MM.1S (cell line): ENCODE measurements at regions not wholly inside any gene's neighbourhood (a gene's known extent, or its start where the extent isn't known, plus 50 kb on each side); places are given as distances from the start of the nearest gene placed in this dataset.

ENCODE experiments used
- DNase-seq: peaks from one replicate; pipeline ENCODE4 v3.0.0-alpha.2; 2015
- H2AFZ ChIP-seq: fragments of 300-600 bp; sonication (generic); 2 replicates; pipeline ENCODE4 v1.6.0; 2016; ENCODE audit warnings: antibody characterized with exemption, low read length
- H3F3A ChIP-seq: fragments of 300-600 bp; sonication (generic); 2 replicates; pipeline ENCODE4 v1.6.1; 2016; ENCODE audit warnings: mild to moderate bottlenecking, antibody characterized with exemption, low read length, moderate library complexity, mixed read lengths; ENCODE audit not compliant: insufficient read depth
- H3K27ac ChIP-seq: fragments of 300-600 bp; sonication (generic); 2 replicates; pipeline ENCODE4 v1.5.1; 2016; ENCODE audit warnings: mild to moderate bottlenecking, low read length
- H3K27me3 ChIP-seq: fragments of 300-600 bp; sonication (generic); replicated peaks from 2 replicates; pipeline ENCODE4 v1.6.0; 2016; ENCODE audit warnings: low read length; ENCODE audit not compliant: insufficient read depth
- H3K36me3 ChIP-seq: fragments of 300-600 bp; sonication (generic); replicated peaks from 2 replicates; pipeline ENCODE4 v1.6.1; 2016; ENCODE audit warnings: mild to moderate bottlenecking, low read length, mixed read lengths; ENCODE audit not compliant: insufficient read depth
- H3K4me1 ChIP-seq: fragments of 300-600 bp; sonication (generic); 2 replicates; pipeline ENCODE4 v1.6.1; 2016; ENCODE audit warnings: low read length, mixed read lengths
- H3K4me2 ChIP-seq: fragments of 300-600 bp; sonication (generic); 2 replicates; pipeline ENCODE4 v1.6.0; 2016; ENCODE audit warnings: low read depth, low read length
- H3K4me3 ChIP-seq: fragments of 300-600 bp; sonication (generic); 2 replicates; pipeline ENCODE4 v1.5.1; 2016; ENCODE audit warnings: low read length, mixed read lengths
- H3K79me2 ChIP-seq: fragments of 300-600 bp; sonication (generic); 2 replicates; pipeline ENCODE4 v1.6.1; 2016; ENCODE audit warnings: mixed run types, low read length, mixed read lengths
- H3K9ac ChIP-seq: fragments of 300-600 bp; sonication (generic); 2 replicates; pipeline ENCODE4 v1.6.1; 2016; ENCODE audit warnings: low read length, mixed read lengths
- H3K9me2 ChIP-seq: fragments of 300-600 bp; sonication (generic); replicated peaks from 2 replicates; pipeline ENCODE4 v1.6.1; 2016; ENCODE audit warnings: mild to moderate bottlenecking, low read length, mixed read lengths; ENCODE audit not compliant: insufficient read depth
- H3K9me3 ChIP-seq: fragments of 300-600 bp; sonication (generic); replicated peaks from 2 replicates; pipeline ENCODE4 v1.6.1; 2016; ENCODE audit warnings: mild to moderate bottlenecking, low read length, mixed read lengths; ENCODE audit not compliant: insufficient read depth
- H4K20me1 ChIP-seq: fragments of 300-600 bp; sonication (generic); 2 replicates; pipeline ENCODE4 v1.6.1; 2016; ENCODE audit warnings: mild to moderate bottlenecking, low read length, moderate library complexity, mixed read lengths; ENCODE audit not compliant: insufficient read depth
- EZH2 ChIP-seq: fragments of 300-600 bp; sonication (generic); optimal IDR thresholded peaks from 2 replicates; pipeline ENCODE3; 2017; ENCODE audit warnings: low read depth, mild to moderate bottlenecking, antibody characterized with exemption, low read length, mixed read lengths
- EZH2phosphoT487 ChIP-seq: fragments of 300-600 bp; sonication (generic); IDR thresholded peaks from 2 replicates; pipeline ENCODE4 v1.6.1; 2018; ENCODE audit warnings: antibody characterized with exemption, low read length
- TF ChIP-seq, protein P1 (sequence below): fragments of 300-600 bp; sonication (generic); IDR thresholded peaks from 2 replicates; pipeline ENCODE4 v1.5.1; 2016; ENCODE audit warnings: antibody characterized with exemption, low read length, mixed read lengths

DNA sequence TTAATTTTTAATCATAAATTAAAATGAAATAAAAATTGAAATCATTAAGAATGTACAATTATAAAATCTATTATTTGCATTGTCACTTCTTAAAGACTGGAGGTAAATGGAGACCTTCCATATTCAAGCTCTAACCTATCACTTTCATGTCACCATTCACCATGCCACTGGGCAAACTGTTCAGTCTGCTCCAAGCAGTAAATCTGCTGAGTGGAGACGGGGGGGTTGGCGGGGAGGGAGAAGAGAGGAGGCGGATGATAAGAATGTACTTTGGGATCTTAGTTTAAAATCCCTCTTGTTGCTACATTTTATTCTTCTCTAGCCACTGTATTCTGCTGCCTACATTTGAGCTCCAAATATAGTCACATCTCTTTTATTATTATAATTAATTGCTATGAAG, 365.9 kb upstream of the NFIA start:
- Histone ChIP-seq H3K9me3 (no peaks in the 10 kb centered on the region), H3K36me3 (no peaks in the 10 kb centered on the region), H3K4me1 (no peaks in the 10 kb centered on the region), H3K27me3 (no peaks in the 10 kb centered on the region), H3K79me2 (no peaks in the 10 kb centered on the region), H3F3A (no peaks in the 10 kb centered on the region), H3K9me2 (no peaks in the 10 kb centered on the region), H3K4me2 (no peak overlapping the region), H3K4me3 (no peak overlapping the region), H3K27ac (no peak overlapping the region), H4K20me1 (no peaks in the 10 kb centered on the region), H2AFZ (no peak overlapping the region), H3K9ac (no peak overlapping the region)
- DNase-seq: no peak
- TF ChIP-seq, protein P1, sequence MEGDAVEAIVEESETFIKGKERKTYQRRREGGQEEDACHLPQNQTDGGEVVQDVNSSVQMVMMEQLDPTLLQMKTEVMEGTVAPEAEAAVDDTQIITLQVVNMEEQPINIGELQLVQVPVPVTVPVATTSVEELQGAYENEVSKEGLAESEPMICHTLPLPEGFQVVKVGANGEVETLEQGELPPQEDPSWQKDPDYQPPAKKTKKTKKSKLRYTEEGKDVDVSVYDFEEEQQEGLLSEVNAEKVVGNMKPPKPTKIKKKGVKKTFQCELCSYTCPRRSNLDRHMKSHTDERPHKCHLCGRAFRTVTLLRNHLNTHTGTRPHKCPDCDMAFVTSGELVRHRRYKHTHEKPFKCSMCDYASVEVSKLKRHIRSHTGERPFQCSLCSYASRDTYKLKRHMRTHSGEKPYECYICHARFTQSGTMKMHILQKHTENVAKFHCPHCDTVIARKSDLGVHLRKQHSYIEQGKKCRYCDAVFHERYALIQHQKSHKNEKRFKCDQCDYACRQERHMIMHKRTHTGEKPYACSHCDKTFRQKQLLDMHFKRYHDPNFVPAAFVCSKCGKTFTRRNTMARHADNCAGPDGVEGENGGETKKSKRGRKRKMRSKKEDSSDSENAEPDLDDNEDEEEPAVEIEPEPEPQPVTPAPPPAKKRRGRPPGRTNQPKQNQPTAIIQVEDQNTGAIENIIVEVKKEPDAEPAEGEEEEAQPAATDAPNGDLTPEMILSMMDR: no peak
- TF ChIP-seq EZH2phosphoT487 (no peak), EZH2 (no peak)

DNA sequence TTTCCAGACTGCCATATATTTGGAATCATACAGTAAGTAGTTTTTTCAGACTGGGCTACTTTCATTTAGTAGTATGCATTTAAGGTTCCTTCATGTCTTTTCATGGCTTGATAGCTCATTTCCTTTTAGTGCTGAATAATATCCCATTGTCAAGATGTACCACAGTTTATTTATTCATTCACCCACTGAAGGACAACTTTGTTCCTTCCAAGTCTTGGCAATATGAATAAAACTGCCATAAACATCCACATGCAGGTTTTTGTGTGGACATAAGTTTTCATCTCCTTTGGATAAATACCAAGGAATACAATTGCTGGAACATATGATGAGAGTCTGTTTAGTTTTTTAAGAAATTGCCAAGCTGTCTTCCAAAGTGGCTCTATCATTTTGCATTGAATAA, 366.4 kb upstream of the NFIA start:
- no peaks in the 10 kb centered on the region for H3F3A ChIP-seq
- no peak overlapping the region for H2AFZ ChIP-seq
- no peaks in the 10 kb centered on the region for H3K79me2 ChIP-seq
- H3K36me3 ChIP-seq: no peaks in the 10 kb centered on the region
- no peaks in the 10 kb centered on the region for H3K9me2 ChIP-seq
- no peaks in the 10 kb centered on the region for H3K27me3 ChIP-seq
- TF ChIP-seq, protein P1: no peak
- TF ChIP-seq EZH2 (no peak), EZH2phosphoT487 (no peak)
- H3K27ac ChIP-seq: no peak overlapping the region
- no peak overlapping the region for H3K9ac ChIP-seq
- no peaks in the 10 kb centered on the region for H4K20me1 ChIP-seq
- H3K4me1 ChIP-seq: no peaks in the 10 kb centered on the region
- no peak overlapping the region for H3K4me3 ChIP-seq
- no peak for DNase-seq
- no peaks in the 10 kb centered on the region for H3K9me3 ChIP-seq
- H3K4me2 ChIP-seq: no peak overlapping the region

GRCh38 chr1:60709426-60709825, 372.9 kb upstream of the NFIA start:
- Histone ChIP-seq H3K27me3 (no peaks in the 10 kb centered on the region), H3K9me2 (no peaks in the 10 kb centered on the region), H3K4me1 (no peaks in the 10 kb centered on the region), H3K4me2 (no peak overlapping the region), H2AFZ (no peak overlapping the region), H3K79me2 (no peaks in the 10 kb centered on the region), H3K9me3 (no peaks in the 10 kb centered on the region), H3F3A (no peaks in the 10 kb centered on the region), H3K4me3 (no peak overlapping the region), H3K27ac (no peak overlapping the region), H4K20me1 (no peaks in the 10 kb centered on the region), H3K9ac (no peak overlapping the region), H3K36me3 (no peaks in the 10 kb centered on the region)
- TF ChIP-seq EZH2phosphoT487: no peak
- TF ChIP-seq, protein P1: no peak
- TF ChIP-seq EZH2: no peak
- DNase-seq: no peak
